ENCODE measurements at regions not wholly inside any gene's neighbourhood (a gene's known extent, or its start where the extent isn't known, plus 50 kb on each side); places are given as distances from the start of the nearest gene placed in this dataset.

DNA sequence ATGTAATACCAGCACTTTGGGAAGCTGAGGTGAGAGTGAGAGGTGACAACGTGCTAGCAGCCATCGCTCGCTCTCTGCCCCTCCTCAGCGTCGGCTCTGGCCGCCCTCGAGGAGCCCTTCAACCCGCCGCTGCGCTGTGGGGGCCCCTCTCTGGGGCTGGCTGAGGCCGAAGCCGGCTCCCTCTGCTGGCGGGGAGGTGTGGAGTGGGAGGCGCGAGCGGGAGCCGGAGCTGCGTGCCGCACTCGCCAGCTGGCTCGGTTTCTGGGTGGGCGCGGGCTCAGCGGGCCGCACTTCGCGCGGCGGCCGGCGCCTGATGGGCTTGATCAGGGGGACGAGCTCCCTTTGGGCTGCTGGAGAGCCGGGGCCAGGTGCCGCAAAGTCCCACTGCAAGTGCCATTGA lies 98.9 kb upstream of the UBASH3B start:
- Histone ChIP-seq H3K27me3 (ENCODE audit: control insufficient read depth, extremely low read depth, insufficient read depth, low read length) (no peaks in the 10 kb centered on the region), H3K9me1 (ENCODE audit: control insufficient read depth, extremely low read depth, insufficient read depth, low read length) (no peaks in the 10 kb centered on the region), H3K79me2 (ENCODE audit: control insufficient read depth, insufficient read depth, low read length) (no peaks in the 10 kb centered on the region), H3K4me2 (ENCODE audit: control insufficient read depth, extremely low read depth, insufficient read depth, low read depth, low read length) (peak overlapping the region; percentile 27), H3K9me3 (ENCODE audit: control insufficient read depth, low read depth, low read length) (no peaks in the 10 kb centered on the region), H3K4me3 (ENCODE audit: control insufficient read depth in 2 of 3, extremely low read depth in 1 of 3, insufficient read depth in 2 of 3, low read depth in 1 of 3, low read length in 3 of 3) (peak overlapping the region in 2 of 3 experiments; percentile 20 to 22), H3K36me3 (ENCODE audit: control insufficient read depth in 2 of 2, extremely low read depth in 1 of 2, insufficient read depth in 2 of 2, low read length in 2 of 2) (no peaks in the 10 kb centered on the region), H3K4me1 (ENCODE audit: control insufficient read depth, extremely low read depth, insufficient read depth, low read length) (no peaks in the 10 kb centered on the region), H3K27ac (ENCODE audit: control insufficient read depth, insufficient read depth, low read length) (no peak overlapping the region), H3K9ac (ENCODE audit: control insufficient read depth, extremely low read depth, insufficient read depth, low read length) (no peak overlapping the region), H2AFZ (ENCODE audit: control insufficient read depth, low read length) (peak overlapping the region; percentile 12), H4K20me1 (ENCODE audit: control insufficient read depth, extremely low read depth, insufficient read depth, low read length) (no peaks in the 10 kb centered on the region)
- dilution Hi-C loops (cut with MboI; ENCODE audit: extremely low pct_ligation_motif_present, low sequenced_read_pairs) = no loop called here
- FAIRE-seq = no peak
- no peak for TF ChIP-seq EZH2 (IDR thresholded peaks at IDR 0.05; ENCODE audit: low read length)
- TF ChIP-seq, protein P1, sequence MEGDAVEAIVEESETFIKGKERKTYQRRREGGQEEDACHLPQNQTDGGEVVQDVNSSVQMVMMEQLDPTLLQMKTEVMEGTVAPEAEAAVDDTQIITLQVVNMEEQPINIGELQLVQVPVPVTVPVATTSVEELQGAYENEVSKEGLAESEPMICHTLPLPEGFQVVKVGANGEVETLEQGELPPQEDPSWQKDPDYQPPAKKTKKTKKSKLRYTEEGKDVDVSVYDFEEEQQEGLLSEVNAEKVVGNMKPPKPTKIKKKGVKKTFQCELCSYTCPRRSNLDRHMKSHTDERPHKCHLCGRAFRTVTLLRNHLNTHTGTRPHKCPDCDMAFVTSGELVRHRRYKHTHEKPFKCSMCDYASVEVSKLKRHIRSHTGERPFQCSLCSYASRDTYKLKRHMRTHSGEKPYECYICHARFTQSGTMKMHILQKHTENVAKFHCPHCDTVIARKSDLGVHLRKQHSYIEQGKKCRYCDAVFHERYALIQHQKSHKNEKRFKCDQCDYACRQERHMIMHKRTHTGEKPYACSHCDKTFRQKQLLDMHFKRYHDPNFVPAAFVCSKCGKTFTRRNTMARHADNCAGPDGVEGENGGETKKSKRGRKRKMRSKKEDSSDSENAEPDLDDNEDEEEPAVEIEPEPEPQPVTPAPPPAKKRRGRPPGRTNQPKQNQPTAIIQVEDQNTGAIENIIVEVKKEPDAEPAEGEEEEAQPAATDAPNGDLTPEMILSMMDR (optimal IDR thresholded peaks at IDR 0.05 in 1 of 3, IDR thresholded peaks at IDR 0.05 in 1 of 3, conservative IDR thresholded peaks at IDR 0.05 in 1 of 3; ENCODE audit: extremely low read depth in 1 of 3, insufficient read depth in 2 of 3, low read length in 3 of 3) = peak in 2 of 3 experiments; percentile 35 to 63
- DNase-seq (ENCODE audit: low read depth, low spot score) = no peak

DNA sequence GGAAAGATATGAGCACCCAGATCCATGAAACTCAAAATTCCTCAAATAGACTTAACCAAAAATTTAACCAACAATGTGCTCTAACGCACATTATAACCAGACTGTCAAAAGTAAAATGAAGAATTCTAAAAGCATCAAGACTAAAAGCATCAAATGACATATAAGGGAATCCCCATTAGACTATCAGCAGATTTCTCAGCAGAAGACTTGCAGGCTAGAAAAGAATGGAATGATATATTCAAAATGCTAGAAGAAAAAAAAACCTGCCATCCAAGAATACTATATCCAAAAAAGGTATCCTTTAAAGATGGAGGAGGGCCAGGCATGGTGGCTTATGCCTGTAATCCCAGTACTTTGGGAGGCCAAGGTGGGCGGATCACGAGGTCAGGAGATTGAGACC lies 117.5 kb upstream of the UBASH3B start:
- Histone ChIP-seq H3K9me1 (ENCODE audit: control insufficient read depth, extremely low read depth, insufficient read depth, low read length) (no peaks in the 10 kb centered on the region), H2AFZ (ENCODE audit: control insufficient read depth, low read length) (no peak overlapping the region), H4K20me1 (ENCODE audit: control insufficient read depth, extremely low read depth, insufficient read depth, low read length) (no peaks in the 10 kb centered on the region), H3K9ac (ENCODE audit: control insufficient read depth, extremely low read depth, insufficient read depth, low read length) (no peak overlapping the region), H3K79me2 (ENCODE audit: control insufficient read depth, insufficient read depth, low read length) (no peaks in the 10 kb centered on the region), H3K36me3 (ENCODE audit: control insufficient read depth in 2 of 2, extremely low read depth in 1 of 2, insufficient read depth in 2 of 2, low read length in 2 of 2) (no peaks in the 10 kb centered on the region), H3K4me3 (ENCODE audit: control insufficient read depth in 2 of 3, extremely low read depth in 1 of 3, insufficient read depth in 2 of 3, low read depth in 1 of 3, low read length in 3 of 3) (no peak overlapping the region), H3K27ac (ENCODE audit: control insufficient read depth, insufficient read depth, low read length) (no peak overlapping the region), H3K9me3 (ENCODE audit: control insufficient read depth, low read depth, low read length) (no peaks in the 10 kb centered on the region), H3K4me1 (ENCODE audit: control insufficient read depth, extremely low read depth, insufficient read depth, low read length) (no peaks in the 10 kb centered on the region), H3K4me2 (ENCODE audit: control insufficient read depth, extremely low read depth, insufficient read depth, low read depth, low read length) (no peak overlapping the region), H3K27me3 (ENCODE audit: control insufficient read depth, extremely low read depth, insufficient read depth, low read length) (peaks cover 7% of the 10 kb centered on the region)
- TF ChIP-seq, protein P1 (optimal IDR thresholded peaks at IDR 0.05 in 1 of 3, IDR thresholded peaks at IDR 0.05 in 1 of 3, conservative IDR thresholded peaks at IDR 0.05 in 1 of 3; ENCODE audit: extremely low read depth in 1 of 3, insufficient read depth in 2 of 3, low read length in 3 of 3) = no peak
- no peak for TF ChIP-seq EZH2 (IDR thresholded peaks at IDR 0.05; ENCODE audit: low read length)
- no peak for DNase-seq (ENCODE audit: low read depth, low spot score)
- dilution Hi-C loops (cut with MboI; ENCODE audit: extremely low pct_ligation_motif_present, low sequenced_read_pairs) = no loop called here
- no peak for FAIRE-seq
